ENCODE measurements at regions not wholly inside any gene's neighbourhood (a gene's known extent, or its start where the extent isn't known, plus 50 kb on each side); places are given as distances from the start of the nearest gene placed in this dataset.

GRCh38 chr11:28596816-28597215 is 488.6 kb downstream of the METTL15 start:
- Histone ChIP-seq H3K9ac (ENCODE audit: low read depth, low read length, poor library complexity, severe bottlenecking) (no peak overlapping the region), H3K4me3 (ENCODE audit: low read length, poor library complexity, severe bottlenecking) (no peak overlapping the region), H3K4me1 (ENCODE audit: insufficient read depth, low read length, poor library complexity, severe bottlenecking) (no peaks in the 10 kb centered on the region), H4K20me1 (ENCODE audit: insufficient read depth, low read length, poor library complexity, severe bottlenecking) (no peaks in the 10 kb centered on the region), H3K79me2 (ENCODE audit: insufficient read depth, low read length) (no peaks in the 10 kb centered on the region), H3K9me3 (ENCODE audit: insufficient read depth, low read depth, low read length) (no peaks in the 10 kb centered on the region; the same call in 1 of the 2 replicates), H3K27me3 (ENCODE audit: insufficient read depth, low read length, poor library complexity, severe bottlenecking) (no peaks in the 10 kb centered on the region), H3K4me2 (ENCODE audit: low read depth, low read length, poor library complexity, severe bottlenecking) (no peak overlapping the region), H2AFZ (ENCODE audit: low read length) (no peak overlapping the region), H3K9me2 (replicated peaks; ENCODE audit: low read depth, low read length) (no peaks in the 10 kb centered on the region), H3F3A (ENCODE audit: low read depth) (no peaks in the 10 kb centered on the region), H3K36me3 (ENCODE audit: insufficient read depth, low read length) (no peaks in the 10 kb centered on the region)
- TF ChIP-seq CTCF (conservative IDR thresholded peaks at IDR 0.05; ENCODE audit: low read length): no peak

- no peaks in the 10 kb centered on the region for H3K79me2 ChIP-seq (ENCODE audit: insufficient read depth, low read length)
- H3F3A ChIP-seq (ENCODE audit: low read depth): no peaks in the 10 kb centered on the region
- H2AFZ ChIP-seq (ENCODE audit: low read length): no peak overlapping the region
- H3K4me2 ChIP-seq (ENCODE audit: low read depth, low read length, poor library complexity, severe bottlenecking): no peak overlapping the region
- no peaks in the 10 kb centered on the region for H3K9me2 ChIP-seq (replicated peaks; ENCODE audit: low read depth, low read length)
- H3K9me3 ChIP-seq (ENCODE audit: insufficient read depth, low read depth, low read length): no peaks in the 10 kb centered on the region
- no peak overlapping the region for H3K9ac ChIP-seq (ENCODE audit: low read depth, low read length, poor library complexity, severe bottlenecking)
- H3K4me1 ChIP-seq (ENCODE audit: insufficient read depth, low read length, poor library complexity, severe bottlenecking): no peaks in the 10 kb centered on the region
- H3K4me3 ChIP-seq (ENCODE audit: low read length, poor library complexity, severe bottlenecking): no peak overlapping the region
- H3K36me3 ChIP-seq (ENCODE audit: insufficient read depth, low read length): no peaks in the 10 kb centered on the region
- H4K20me1 ChIP-seq (ENCODE audit: insufficient read depth, low read length, poor library complexity, severe bottlenecking): no peaks in the 10 kb centered on the region
- H3K27me3 ChIP-seq (ENCODE audit: insufficient read depth, low read length, poor library complexity, severe bottlenecking): no peaks in the 10 kb centered on the region
- TF ChIP-seq CTCF (conservative IDR thresholded peaks at IDR 0.05; ENCODE audit: low read length) (no peak), EZH2phosphoT487 (IDR thresholded peaks at IDR 0.05; ENCODE audit: borderline replicate concordance) (no peak)
Observed at GRCh38 chr11:28592141-28592540, 484.0 kb downstream of the METTL15 start.

GRCh38 chr11:28584992-28585391 is 476.8 kb downstream of the METTL15 start:
- no peak for TF ChIP-seq CTCF (conservative IDR thresholded peaks at IDR 0.05; ENCODE audit: low read length)
- TF ChIP-seq EZH2phosphoT487 (IDR thresholded peaks at IDR 0.05; ENCODE audit: borderline replicate concordance): no peak

More at GRCh38 chr11:28584992-28585391, 476.8 kb downstream of the METTL15 start:
- no peaks in the 10 kb centered on the region for H3K4me1 ChIP-seq (ENCODE audit: insufficient read depth, low read length, poor library complexity, severe bottlenecking)
- H3F3A ChIP-seq (ENCODE audit: low read depth): no peaks in the 10 kb centered on the region
- no peaks in the 10 kb centered on the region for H3K9me2 ChIP-seq (replicated peaks; ENCODE audit: low read depth, low read length)
- no peaks in the 10 kb centered on the region for H4K20me1 ChIP-seq (ENCODE audit: insufficient read depth, low read length, poor library complexity, severe bottlenecking)
- no peaks in the 10 kb centered on the region for H3K79me2 ChIP-seq (ENCODE audit: insufficient read depth, low read length)
- no peak overlapping the region for H3K9ac ChIP-seq (ENCODE audit: low read depth, low read length, poor library complexity, severe bottlenecking)
- no peaks in the 10 kb centered on the region for H3K36me3 ChIP-seq (ENCODE audit: insufficient read depth, low read length)
- H3K27me3 ChIP-seq (ENCODE audit: insufficient read depth, low read length, poor library complexity, severe bottlenecking): no peaks in the 10 kb centered on the region
- H2AFZ ChIP-seq (ENCODE audit: low read length): no peak overlapping the region
- no peak overlapping the region for H3K4me3 ChIP-seq (ENCODE audit: low read length, poor library complexity, severe bottlenecking)
- H3K9me3 ChIP-seq (ENCODE audit: insufficient read depth, low read depth, low read length): no peaks in the 10 kb centered on the region
- no peak overlapping the region for H3K4me2 ChIP-seq (ENCODE audit: low read depth, low read length, poor library complexity, severe bottlenecking)

Data from Loucy (cell line).